GM12878 (cell line): ENCODE measurements at regions not wholly inside any gene's neighbourhood (a gene's known extent, or its start where the extent isn't known, plus 50 kb on each side); places are given as distances from the start of the nearest gene placed in this dataset.

Experiments
- CHD1 ChIP-seq: IDR thresholded peaks from 2 replicates; pipeline ENCODE4 v1.6.1; 2012; ENCODE audit warnings: low read depth, low read length, improper control_type of control experiment
- CHD2 ChIP-seq: IDR thresholded peaks from 2 replicates; pipeline ENCODE4 v1.6.1; 2011; ENCODE audit warnings: low read depth, low read length, improper control_type of control experiment, borderline replicate concordance
- E2F4 ChIP-seq: IDR thresholded peaks from 2 replicates; pipeline ENCODE4 v1.6.1; 2012; ENCODE audit warnings: low read depth, low read length, improper control_type of control experiment
- ETV6 ChIP-seq, 2 experiments: fragments of 450-650 bp in 1 of 2; IDR thresholded peaks in 1 of 2; conservative IDR thresholded peaks in 1 of 2; 2 replicates each; pipeline ENCODE4 v1.6.1; 2014; ENCODE audit warnings: antibody characterized with exemption in 1 of 2, borderline replicate concordance in 1 of 2, low read depth in 1 of 2, mild to moderate bottlenecking in 1 of 2, moderate library complexity in 1 of 2
- FOXM1 ChIP-seq: IDR thresholded peaks from 2 replicates; pipeline ENCODE4 v1.6.1; 2012; ENCODE audit warnings: low read depth, mild to moderate bottlenecking, inconsistent platforms, low read length, moderate library complexity
- GATAD2B ChIP-seq: fragments of 450-650 bp; conservative IDR thresholded peaks from 2 replicates; pipeline ENCODE4 v1.6.1; 2017; ENCODE audit warnings: low read depth, mild to moderate bottlenecking, moderate library complexity
- PBX3 ChIP-seq: IDR thresholded peaks from 2 replicates; pipeline ENCODE4 v1.6.1; 2011; ENCODE audit warnings: mild to moderate bottlenecking, low read depth, low read length, moderate library complexity; ENCODE audit not compliant: insufficient replicate concordance
- SIN3A ChIP-seq: IDR thresholded peaks from 2 replicates; pipeline ENCODE4 v1.6.1; 2012; ENCODE audit warnings: low read depth, low read length, improper control_type of control experiment
- STAT1 ChIP-seq: fragments of 450-650 bp; conservative IDR thresholded peaks from 2 replicates; pipeline ENCODE4 v1.6.1; 2014; ENCODE audit warnings: antibody characterized with exemption, mild to moderate bottlenecking
- YBX1 ChIP-seq: fragments of 450-650 bp; IDR thresholded peaks from 2 replicates; pipeline ENCODE4 v1.6.1; 2016; ENCODE audit warnings: antibody characterized with exemption
- ZBTB4 ChIP-seq: fragments of 450-650 bp; formaldehyde crosslinking; IDR thresholded peaks from 2 replicates; pipeline ENCODE4 v1.4.0; 2022; ENCODE audit warnings: mild to moderate bottlenecking, moderate library complexity
- ZNF24 ChIP-seq: fragments of 450-650 bp; IDR thresholded peaks from 2 replicates; pipeline ENCODE4 v1.6.1; 2017; ENCODE audit warnings: antibody characterized with exemption, mild to moderate bottlenecking
- TF ChIP-seq, protein P1 (sequence below): fragments of 450-650 bp; IDR thresholded peaks from 2 replicates; pipeline ENCODE4 v1.6.1; 2016; ENCODE audit warnings: mild to moderate bottlenecking, moderate library complexity, borderline replicate concordance
- TF ChIP-seq, protein P2 (sequence below): IDR thresholded peaks from 2 replicates; pipeline ENCODE4 v1.6.1; 2012; ENCODE audit warnings: low read depth, low read length, improper control_type of control experiment
- TF ChIP-seq, protein P3 (sequence below): fragments of 450-650 bp; IDR thresholded peaks from 2 replicates; pipeline ENCODE4 v1.6.1; 2018; ENCODE audit warnings: mild to moderate bottlenecking, low read depth, moderate library complexity; ENCODE audit not compliant: partially characterized antibody

- TF ChIP-seq, protein P1, sequence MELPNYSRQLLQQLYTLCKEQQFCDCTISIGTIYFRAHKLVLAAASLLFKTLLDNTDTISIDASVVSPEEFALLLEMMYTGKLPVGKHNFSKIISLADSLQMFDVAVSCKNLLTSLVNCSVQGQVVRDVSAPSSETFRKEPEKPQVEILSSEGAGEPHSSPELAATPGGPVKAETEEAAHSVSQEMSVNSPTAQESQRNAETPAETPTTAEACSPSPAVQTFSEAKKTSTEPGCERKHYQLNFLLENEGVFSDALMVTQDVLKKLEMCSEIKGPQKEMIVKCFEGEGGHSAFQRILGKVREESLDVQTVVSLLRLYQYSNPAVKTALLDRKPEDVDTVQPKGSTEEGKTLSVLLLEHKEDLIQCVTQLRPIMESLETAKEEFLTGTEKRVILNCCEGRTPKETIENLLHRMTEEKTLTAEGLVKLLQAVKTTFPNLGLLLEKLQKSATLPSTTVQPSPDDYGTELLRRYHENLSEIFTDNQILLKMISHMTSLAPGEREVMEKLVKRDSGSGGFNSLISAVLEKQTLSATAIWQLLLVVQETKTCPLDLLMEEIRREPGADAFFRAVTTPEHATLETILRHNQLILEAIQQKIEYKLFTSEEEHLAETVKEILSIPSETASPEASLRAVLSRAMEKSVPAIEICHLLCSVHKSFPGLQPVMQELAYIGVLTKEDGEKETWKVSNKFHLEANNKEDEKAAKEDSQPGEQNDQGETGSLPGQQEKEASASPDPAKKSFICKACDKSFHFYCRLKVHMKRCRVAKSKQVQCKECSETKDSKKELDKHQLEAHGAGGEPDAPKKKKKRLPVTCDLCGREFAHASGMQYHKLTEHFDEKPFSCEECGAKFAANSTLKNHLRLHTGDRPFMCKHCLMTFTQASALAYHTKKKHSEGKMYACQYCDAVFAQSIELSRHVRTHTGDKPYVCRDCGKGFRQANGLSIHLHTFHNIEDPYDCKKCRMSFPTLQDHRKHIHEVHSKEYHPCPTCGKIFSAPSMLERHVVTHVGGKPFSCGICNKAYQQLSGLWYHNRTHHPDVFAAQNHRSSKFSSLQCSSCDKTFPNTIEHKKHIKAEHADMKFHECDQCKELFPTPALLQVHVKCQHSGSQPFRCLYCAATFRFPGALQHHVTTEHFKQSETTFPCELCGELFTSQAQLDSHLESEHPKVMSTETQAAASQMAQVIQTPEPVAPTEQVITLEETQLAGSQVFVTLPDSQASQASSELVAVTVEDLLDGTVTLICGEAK, result no peak
- TF ChIP-seq STAT1, result no peak
- no peak for TF ChIP-seq GATAD2B
- peak in 1 of 2 experiments; percentile 18; a peak in 1 of 4 replicates for TF ChIP-seq ETV6 (conservative IDR thresholded peaks at IDR 0.05 in 1 of 2, IDR thresholded peaks at IDR 0.05 in 1 of 2; ENCODE audit: borderline replicate concordance in 1 of 2, low read depth in 1 of 2)
- TF ChIP-seq ZNF24, result no peak
- TF ChIP-seq E2F4, result no peak
- TF ChIP-seq CHD2, result no peak
- TF ChIP-seq YBX1, result no peak
- no peak for TF ChIP-seq CHD1
- no peak for TF ChIP-seq ZBTB4
- TF ChIP-seq, protein P2, sequence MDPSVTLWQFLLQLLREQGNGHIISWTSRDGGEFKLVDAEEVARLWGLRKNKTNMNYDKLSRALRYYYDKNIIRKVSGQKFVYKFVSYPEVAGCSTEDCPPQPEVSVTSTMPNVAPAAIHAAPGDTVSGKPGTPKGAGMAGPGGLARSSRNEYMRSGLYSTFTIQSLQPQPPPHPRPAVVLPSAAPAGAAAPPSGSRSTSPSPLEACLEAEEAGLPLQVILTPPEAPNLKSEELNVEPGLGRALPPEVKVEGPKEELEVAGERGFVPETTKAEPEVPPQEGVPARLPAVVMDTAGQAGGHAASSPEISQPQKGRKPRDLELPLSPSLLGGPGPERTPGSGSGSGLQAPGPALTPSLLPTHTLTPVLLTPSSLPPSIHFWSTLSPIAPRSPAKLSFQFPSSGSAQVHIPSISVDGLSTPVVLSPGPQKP, result no peak
- no peak for TF ChIP-seq PBX3
- TF ChIP-seq, protein P3, sequence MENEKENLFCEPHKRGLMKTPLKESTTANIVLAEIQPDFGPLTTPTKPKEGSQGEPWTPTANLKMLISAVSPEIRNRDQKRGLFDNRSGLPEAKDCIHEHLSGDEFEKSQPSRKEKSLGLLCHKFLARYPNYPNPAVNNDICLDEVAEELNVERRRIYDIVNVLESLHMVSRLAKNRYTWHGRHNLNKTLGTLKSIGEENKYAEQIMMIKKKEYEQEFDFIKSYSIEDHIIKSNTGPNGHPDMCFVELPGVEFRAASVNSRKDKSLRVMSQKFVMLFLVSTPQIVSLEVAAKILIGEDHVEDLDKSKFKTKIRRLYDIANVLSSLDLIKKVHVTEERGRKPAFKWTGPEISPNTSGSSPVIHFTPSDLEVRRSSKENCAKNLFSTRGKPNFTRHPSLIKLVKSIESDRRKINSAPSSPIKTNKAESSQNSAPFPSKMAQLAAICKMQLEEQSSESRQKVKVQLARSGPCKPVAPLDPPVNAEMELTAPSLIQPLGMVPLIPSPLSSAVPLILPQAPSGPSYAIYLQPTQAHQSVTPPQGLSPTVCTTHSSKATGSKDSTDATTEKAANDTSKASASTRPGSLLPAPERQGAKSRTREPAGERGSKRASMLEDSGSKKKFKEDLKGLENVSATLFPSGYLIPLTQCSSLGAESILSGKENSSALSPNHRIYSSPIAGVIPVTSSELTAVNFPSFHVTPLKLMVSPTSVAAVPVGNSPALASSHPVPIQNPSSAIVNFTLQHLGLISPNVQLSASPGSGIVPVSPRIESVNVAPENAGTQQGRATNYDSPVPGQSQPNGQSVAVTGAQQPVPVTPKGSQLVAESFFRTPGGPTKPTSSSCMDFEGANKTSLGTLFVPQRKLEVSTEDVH, result no peak
- TF ChIP-seq FOXM1, result no peak
- no peak for TF ChIP-seq SIN3A
Measured at GRCh38 chr6:111989743-111990142, 64.2 kb upstream of the CCN6 start (continued).
